Neural cell (in vitro differentiated cells): ENCODE measurements at regions not wholly inside any gene's neighbourhood (a gene's known extent, or its start where the extent isn't known, plus 50 kb on each side); places are given as distances from the start of the nearest gene placed in this dataset.

Source experiments
- H2AFZ ChIP-seq: fragments of 200-600, 300-800 bp; sonication (generic), shearing (Covaris generic); 2 replicates; pipeline ENCODE4 v1.6.0; 2014; ENCODE audit warnings: low read depth, mild to moderate bottlenecking, antibody characterized with exemption, low read length, moderate library complexity
- H3F3A ChIP-seq: fragments of 200-600 bp; shearing (Covaris generic); 2 replicates; pipeline ENCODE4 v1.6.1; 2016; ENCODE audit warnings: mild to moderate bottlenecking, moderate library complexity, mixed read lengths, antibody characterized with exemption, low read length; ENCODE audit not compliant: insufficient read depth, poor library complexity, severe bottlenecking
- H3K27ac ChIP-seq: fragments of 200-600, 300-800 bp; sonication (generic), shearing (Covaris generic); 2 replicates; pipeline ENCODE4 v1.5.1; 2014; ENCODE audit warnings: mild to moderate bottlenecking, low read length, moderate library complexity
- H3K27me3 ChIP-seq: fragments of 300-800, 200-600 bp; sonication (generic), shearing (Covaris generic); 2 replicates; pipeline ENCODE4 v1.6.0; 2014; ENCODE audit warnings: mild to moderate bottlenecking, low read depth, low read length, moderate library complexity; ENCODE audit not compliant: insufficient read depth
- H3K36me3 ChIP-seq: fragments of 300-800, 200-600 bp; sonication (generic), shearing (Covaris generic); 2 replicates; pipeline ENCODE4 v1.5.1; 2014; ENCODE audit warnings: mild to moderate bottlenecking, antibody characterized with exemption, low read length, moderate library complexity; ENCODE audit not compliant: insufficient read depth
- H3K4me2 ChIP-seq: fragments of 300-800, 200-600 bp; sonication (generic), shearing (Covaris generic); 2 replicates; pipeline ENCODE4 v1.6.0; 2014; ENCODE audit warnings: mild to moderate bottlenecking, low read length
- H3K4me3 ChIP-seq: fragments of 300-800, 200-600 bp; sonication (generic), shearing (Covaris generic); 2 replicates; pipeline ENCODE4 v1.5.1; 2014; ENCODE audit warnings: mild to moderate bottlenecking, low read length, moderate library complexity
- H3K79me2 ChIP-seq: fragments of 200-600 bp; shearing (Covaris generic); replicated peaks from 2 replicates; pipeline ENCODE4 v1.6.0; 2014; ENCODE audit warnings: mild to moderate bottlenecking, low read length, moderate library complexity; ENCODE audit not compliant: insufficient read depth
- H3K9ac ChIP-seq: fragments of 300-800, 200-600 bp; sonication (generic), shearing (Covaris generic); 2 replicates; pipeline ENCODE4 v1.6.1; 2016; ENCODE audit warnings: mild to moderate bottlenecking, low read length, mixed read lengths
- H3K9me2 ChIP-seq: fragments of 200-600 bp; shearing (Covaris generic); 2 replicates; pipeline ENCODE4 v1.6.1; 2016; ENCODE audit warnings: mild to moderate bottlenecking, low read length, mixed read lengths; ENCODE audit not compliant: insufficient read depth
- H3K9me3 ChIP-seq: fragments of 200-600, 300-800 bp; sonication (generic), shearing (Covaris generic); 2 replicates; pipeline ENCODE4 v1.6.1; 2016; ENCODE audit warnings: mild to moderate bottlenecking, mixed run types, low read length, moderate library complexity, mixed read lengths
- H4K20me1 ChIP-seq: fragments of 200-600 bp; shearing (Covaris generic); 2 replicates; pipeline ENCODE4 v1.6.1; 2016; ENCODE audit warnings: mild to moderate bottlenecking, mixed run types; ENCODE audit not compliant: insufficient read depth
- EP300 ChIP-seq: fragments of 450-650 bp; conservative IDR thresholded peaks from 2 replicates; pipeline ENCODE4 v1.6.1; 2014; ENCODE audit warnings: antibody characterized with exemption, mild to moderate bottlenecking, moderate library complexity; ENCODE audit not compliant: poor library complexity, severe bottlenecking
- EZH2 ChIP-seq: fragments of 200-600, 300-800 bp; shearing (Covaris generic), sonication (generic); IDR thresholded peaks from 2 replicates; pipeline ENCODE4 v1.6.1; 2014; ENCODE audit warnings: antibody characterized with exemption, low read length, borderline replicate concordance, mild to moderate bottlenecking; ENCODE audit not compliant: insufficient read depth, poor library complexity, severe bottlenecking
- MXI1 ChIP-seq: fragments of 450-650 bp; conservative IDR thresholded peaks from 2 replicates; pipeline ENCODE4 v1.6.1; 2014; ENCODE audit warnings: antibody characterized with exemption, mild to moderate bottlenecking; ENCODE audit not compliant: poor library complexity, severe bottlenecking
- POLR2AphosphoS5 ChIP-seq: IDR thresholded peaks from 2 replicates; pipeline ENCODE4 v1.6.1; 2012
- RAD21 ChIP-seq: fragments of 450-650 bp; conservative IDR thresholded peaks from 2 replicates; pipeline ENCODE4 v1.6.1; 2014; ENCODE audit warnings: antibody characterized with exemption, mild to moderate bottlenecking, moderate library complexity
- SMC3 ChIP-seq: fragments of 450-650 bp; conservative IDR thresholded peaks from 2 replicates; pipeline ENCODE4 v1.6.1; 2014; ENCODE audit warnings: antibody characterized with exemption, mild to moderate bottlenecking, moderate library complexity; ENCODE audit not compliant: poor library complexity
- TAF1 ChIP-seq: IDR thresholded peaks from 2 replicates; pipeline ENCODE4 v1.6.1; 2012; ENCODE audit warnings: low read depth
- TF ChIP-seq, protein P1 (sequence below): fragments of 450-650 bp; IDR thresholded peaks from 2 replicates; pipeline ENCODE4 v1.5.1; 2014; ENCODE audit warnings: antibody characterized with exemption, mild to moderate bottlenecking, moderate library complexity; ENCODE audit not compliant: poor library complexity, severe bottlenecking
- TF ChIP-seq, protein P2 (sequence below): IDR thresholded peaks from 2 replicates; pipeline ENCODE4 v1.6.1; 2012; ENCODE audit warnings: borderline replicate concordance

DNA sequence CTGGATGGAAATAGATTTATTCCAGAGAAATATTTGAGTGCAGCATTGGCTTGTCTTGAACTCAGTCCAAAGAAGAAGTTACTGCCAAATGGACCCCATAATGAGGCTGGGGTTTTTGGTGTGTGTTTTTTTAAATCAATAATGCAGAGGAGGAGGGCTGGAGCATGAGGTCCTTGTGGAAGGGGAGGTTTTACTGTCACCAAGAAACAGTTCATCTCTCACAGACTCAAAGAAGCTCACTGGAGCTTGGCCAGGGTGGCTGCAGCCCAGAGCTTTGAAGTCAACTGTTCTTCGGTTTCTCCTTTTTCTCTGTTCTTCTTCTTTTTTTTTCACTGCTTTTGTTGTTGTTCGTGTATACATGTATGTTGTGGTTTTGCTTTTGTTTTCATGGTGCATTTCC, 377.7 kb downstream of the FBXW7 start (continued):
- TF ChIP-seq RAD21 (no peak), EZH2 (no peak)

DNA sequence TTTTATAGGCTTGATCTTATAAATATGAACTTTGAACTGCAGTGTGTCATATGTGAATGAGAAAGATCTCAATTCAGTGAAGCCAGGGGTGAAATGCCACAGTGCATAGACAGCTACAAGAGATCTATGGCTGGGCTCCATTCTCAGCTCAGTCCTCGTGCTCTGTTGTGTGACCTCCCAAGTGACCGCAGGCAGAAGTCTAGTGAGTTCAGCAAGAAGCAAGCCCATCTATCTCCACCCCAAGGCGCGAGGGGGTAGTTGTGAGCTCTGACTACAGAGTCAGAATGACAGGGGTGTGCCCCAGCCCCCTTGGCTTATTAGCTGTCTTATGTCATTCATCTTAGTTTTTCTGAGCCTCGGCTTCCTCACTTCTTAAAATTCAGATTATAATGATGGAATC, 378.3 kb downstream of the FBXW7 start:
- TF ChIP-seq TAF1 (no peak), EZH2 (no peak), MXI1 (no peak), EP300 (no peak), RAD21 (no peak), SMC3 (no peak), POLR2AphosphoS5 (no peak)
- TF ChIP-seq, protein P1, sequence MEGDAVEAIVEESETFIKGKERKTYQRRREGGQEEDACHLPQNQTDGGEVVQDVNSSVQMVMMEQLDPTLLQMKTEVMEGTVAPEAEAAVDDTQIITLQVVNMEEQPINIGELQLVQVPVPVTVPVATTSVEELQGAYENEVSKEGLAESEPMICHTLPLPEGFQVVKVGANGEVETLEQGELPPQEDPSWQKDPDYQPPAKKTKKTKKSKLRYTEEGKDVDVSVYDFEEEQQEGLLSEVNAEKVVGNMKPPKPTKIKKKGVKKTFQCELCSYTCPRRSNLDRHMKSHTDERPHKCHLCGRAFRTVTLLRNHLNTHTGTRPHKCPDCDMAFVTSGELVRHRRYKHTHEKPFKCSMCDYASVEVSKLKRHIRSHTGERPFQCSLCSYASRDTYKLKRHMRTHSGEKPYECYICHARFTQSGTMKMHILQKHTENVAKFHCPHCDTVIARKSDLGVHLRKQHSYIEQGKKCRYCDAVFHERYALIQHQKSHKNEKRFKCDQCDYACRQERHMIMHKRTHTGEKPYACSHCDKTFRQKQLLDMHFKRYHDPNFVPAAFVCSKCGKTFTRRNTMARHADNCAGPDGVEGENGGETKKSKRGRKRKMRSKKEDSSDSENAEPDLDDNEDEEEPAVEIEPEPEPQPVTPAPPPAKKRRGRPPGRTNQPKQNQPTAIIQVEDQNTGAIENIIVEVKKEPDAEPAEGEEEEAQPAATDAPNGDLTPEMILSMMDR, result no peak
- TF ChIP-seq, protein P2, sequence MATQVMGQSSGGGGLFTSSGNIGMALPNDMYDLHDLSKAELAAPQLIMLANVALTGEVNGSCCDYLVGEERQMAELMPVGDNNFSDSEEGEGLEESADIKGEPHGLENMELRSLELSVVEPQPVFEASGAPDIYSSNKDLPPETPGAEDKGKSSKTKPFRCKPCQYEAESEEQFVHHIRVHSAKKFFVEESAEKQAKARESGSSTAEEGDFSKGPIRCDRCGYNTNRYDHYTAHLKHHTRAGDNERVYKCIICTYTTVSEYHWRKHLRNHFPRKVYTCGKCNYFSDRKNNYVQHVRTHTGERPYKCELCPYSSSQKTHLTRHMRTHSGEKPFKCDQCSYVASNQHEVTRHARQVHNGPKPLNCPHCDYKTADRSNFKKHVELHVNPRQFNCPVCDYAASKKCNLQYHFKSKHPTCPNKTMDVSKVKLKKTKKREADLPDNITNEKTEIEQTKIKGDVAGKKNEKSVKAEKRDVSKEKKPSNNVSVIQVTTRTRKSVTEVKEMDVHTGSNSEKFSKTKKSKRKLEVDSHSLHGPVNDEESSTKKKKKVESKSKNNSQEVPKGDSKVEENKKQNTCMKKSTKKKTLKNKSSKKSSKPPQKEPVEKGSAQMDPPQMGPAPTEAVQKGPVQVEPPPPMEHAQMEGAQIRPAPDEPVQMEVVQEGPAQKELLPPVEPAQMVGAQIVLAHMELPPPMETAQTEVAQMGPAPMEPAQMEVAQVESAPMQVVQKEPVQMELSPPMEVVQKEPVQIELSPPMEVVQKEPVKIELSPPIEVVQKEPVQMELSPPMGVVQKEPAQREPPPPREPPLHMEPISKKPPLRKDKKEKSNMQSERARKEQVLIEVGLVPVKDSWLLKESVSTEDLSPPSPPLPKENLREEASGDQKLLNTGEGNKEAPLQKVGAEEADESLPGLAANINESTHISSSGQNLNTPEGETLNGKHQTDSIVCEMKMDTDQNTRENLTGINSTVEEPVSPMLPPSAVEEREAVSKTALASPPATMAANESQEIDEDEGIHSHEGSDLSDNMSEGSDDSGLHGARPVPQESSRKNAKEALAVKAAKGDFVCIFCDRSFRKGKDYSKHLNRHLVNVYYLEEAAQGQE, result no peak
- H3K9ac ChIP-seq, result no peak overlapping the region
- H3K4me3 ChIP-seq, result no peak overlapping the region
- H3K27ac ChIP-seq, result no peak overlapping the region
- no peak overlapping the region for H3K4me2 ChIP-seq
- no peaks in the 10 kb centered on the region for H3F3A ChIP-seq
- H3K9me2 ChIP-seq, result no peaks in the 10 kb centered on the region
- H3K27me3 ChIP-seq, result no peaks in the 10 kb centered on the region
- H3K79me2 ChIP-seq, result no peaks in the 10 kb centered on the region
- no peaks in the 10 kb centered on the region for H3K36me3 ChIP-seq
- no peaks in the 10 kb centered on the region for H3K9me3 ChIP-seq
- no peaks in the 10 kb centered on the region for H4K20me1 ChIP-seq
- H2AFZ ChIP-seq, result no peak overlapping the region

DNA sequence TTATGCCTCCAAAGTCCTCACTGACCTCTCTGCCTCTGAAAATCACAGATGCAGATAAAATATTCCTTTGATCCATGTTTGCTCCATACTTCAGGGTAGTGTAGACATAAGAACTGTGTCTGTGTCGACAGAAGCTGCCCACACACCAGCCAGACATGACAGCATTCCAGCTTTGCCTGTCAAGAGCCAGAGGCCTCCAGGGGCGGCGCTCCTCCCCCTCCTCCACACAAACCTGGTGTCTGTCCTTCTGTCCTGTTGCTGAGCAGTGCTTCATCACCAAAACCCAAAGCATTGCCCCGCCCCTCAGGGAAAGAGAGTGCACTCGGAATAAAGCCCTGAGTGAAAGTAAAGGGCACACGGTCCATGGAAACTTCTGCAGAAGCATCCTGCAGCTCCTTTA, 379.4 kb downstream of the FBXW7 start:
- no peaks in the 10 kb centered on the region for H3K27me3 ChIP-seq
- no peak overlapping the region for H3K9ac ChIP-seq
- no peak overlapping the region for H3K27ac ChIP-seq
- no peak for TF ChIP-seq RAD21
- no peak for TF ChIP-seq SMC3
- no peak for TF ChIP-seq TAF1
- TF ChIP-seq, protein P2, result no peak
- TF ChIP-seq EZH2, result no peak
- TF ChIP-seq EP300, result no peak
- TF ChIP-seq MXI1, result no peak
- no peak for TF ChIP-seq POLR2AphosphoS5
- TF ChIP-seq, protein P1, result no peak
- no peak overlapping the region for H2AFZ ChIP-seq
- no peaks in the 10 kb centered on the region for H3F3A ChIP-seq
- no peaks in the 10 kb centered on the region for H4K20me1 ChIP-seq
- H3K4me2 ChIP-seq, result no peak overlapping the region
- H3K9me3 ChIP-seq, result no peaks in the 10 kb centered on the region
- H3K79me2 ChIP-seq, result no peaks in the 10 kb centered on the region
- H3K4me3 ChIP-seq, result no peak overlapping the region
- no peaks in the 10 kb centered on the region for H3K36me3 ChIP-seq
- no peaks in the 10 kb centered on the region for H3K9me2 ChIP-seq
